Mucosa of descending colon (tissue), 3 donors: ENCODE measurements at regions not wholly inside any gene's neighbourhood (a gene's known extent, or its start where the extent isn't known, plus 50 kb on each side); places are given as distances from the start of the nearest gene placed in this dataset.
A peak's percentile ranks its signal among the peaks of the same experiment; 100 is the strongest.

Source experiments
- ATAC-seq: fragments of 200-7000 bp; cut with Tn5 transposase; one replicate; pipeline ENCODE4 v1.9.1; 2020; ENCODE audit warnings: mild to moderate bottlenecking, moderate library complexity
- DNase-seq, 3 donors: peaks; one replicate each; pipeline ENCODE4 v3.0.0-alpha.2; 2020
- H3K36me3 ChIP-seq: fragments of 200-600 bp; one replicate; pipeline ENCODE4 v1.8.0; 2021; ENCODE audit warnings: low read depth, mild to moderate bottlenecking
- H3K4me1 ChIP-seq: fragments of 200-600 bp; one replicate; pipeline ENCODE4 v1.8.0; 2021; ENCODE audit warnings: low read depth, mild to moderate bottlenecking
- H3K4me3 ChIP-seq: fragments of 200-600 bp; one replicate; pipeline ENCODE4 v1.8.0; 2021; ENCODE audit warnings: mild to moderate bottlenecking
- H3K9me3 ChIP-seq: fragments of 200-600 bp; one replicate; pipeline ENCODE4 v1.8.0; 2021; ENCODE audit warnings: mild to moderate bottlenecking
- intact Hi-C, 2 donors: fragments of 100-400 bp; cut with DNase I in 1 of 2; cut with micrococcal nuclease in 1 of 2; formaldehyde crosslinking; loops; one replicate each; pipeline versions ENCODE4 v1.11.0 to v1.11.1; 2022; cut with DNase I, micrococcal nuclease
- TF ChIP-seq, protein P1 (sequence below): fragments of 200-600 bp; IDR thresholded peaks from one replicate; pipeline ENCODE4 v1.8.0; 2022; ENCODE audit warnings: antibody characterized with exemption, mild to moderate bottlenecking
- donor health status: DM: no; HTN: no; CAD: no; lungs with moderate emphysema.
- donor health status: DM: no; HTN: no; CAD: no.
- donor health status: DM: no; HTN: yes; CAD: no.

DNA sequence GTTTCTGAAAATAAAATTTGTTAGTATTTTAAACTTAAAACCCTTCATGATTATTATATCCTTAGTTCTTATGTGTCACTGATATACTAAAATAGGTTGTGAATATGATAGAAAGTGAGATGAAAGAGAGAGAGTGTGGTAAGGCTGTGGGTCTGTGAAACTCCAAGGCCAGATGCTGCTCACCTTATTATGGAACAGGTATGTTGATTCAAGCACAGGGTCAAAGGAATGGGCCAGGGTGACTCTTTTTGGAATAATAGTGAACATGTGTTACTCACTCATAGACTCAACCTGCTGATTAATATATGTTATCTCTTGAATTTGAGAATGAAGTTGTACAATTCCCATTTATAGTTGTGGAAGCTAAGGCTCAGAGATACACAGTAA lies 70.7 kb upstream of the FN1 start:
- Histone ChIP-seq H3K9me3 (no peaks in the 10 kb centered on the region), H3K4me3 (no peak overlapping the region), H3K36me3 (no peaks in the 10 kb centered on the region), H3K4me1 (peaks cover 13% of the 10 kb centered on the region)
- TF ChIP-seq, protein P1, sequence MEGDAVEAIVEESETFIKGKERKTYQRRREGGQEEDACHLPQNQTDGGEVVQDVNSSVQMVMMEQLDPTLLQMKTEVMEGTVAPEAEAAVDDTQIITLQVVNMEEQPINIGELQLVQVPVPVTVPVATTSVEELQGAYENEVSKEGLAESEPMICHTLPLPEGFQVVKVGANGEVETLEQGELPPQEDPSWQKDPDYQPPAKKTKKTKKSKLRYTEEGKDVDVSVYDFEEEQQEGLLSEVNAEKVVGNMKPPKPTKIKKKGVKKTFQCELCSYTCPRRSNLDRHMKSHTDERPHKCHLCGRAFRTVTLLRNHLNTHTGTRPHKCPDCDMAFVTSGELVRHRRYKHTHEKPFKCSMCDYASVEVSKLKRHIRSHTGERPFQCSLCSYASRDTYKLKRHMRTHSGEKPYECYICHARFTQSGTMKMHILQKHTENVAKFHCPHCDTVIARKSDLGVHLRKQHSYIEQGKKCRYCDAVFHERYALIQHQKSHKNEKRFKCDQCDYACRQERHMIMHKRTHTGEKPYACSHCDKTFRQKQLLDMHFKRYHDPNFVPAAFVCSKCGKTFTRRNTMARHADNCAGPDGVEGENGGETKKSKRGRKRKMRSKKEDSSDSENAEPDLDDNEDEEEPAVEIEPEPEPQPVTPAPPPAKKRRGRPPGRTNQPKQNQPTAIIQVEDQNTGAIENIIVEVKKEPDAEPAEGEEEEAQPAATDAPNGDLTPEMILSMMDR: no peak
- DNase-seq: no peak
- ATAC-seq: peak; percentile 11
- intact Hi-C loops: no loop called here

DNA sequence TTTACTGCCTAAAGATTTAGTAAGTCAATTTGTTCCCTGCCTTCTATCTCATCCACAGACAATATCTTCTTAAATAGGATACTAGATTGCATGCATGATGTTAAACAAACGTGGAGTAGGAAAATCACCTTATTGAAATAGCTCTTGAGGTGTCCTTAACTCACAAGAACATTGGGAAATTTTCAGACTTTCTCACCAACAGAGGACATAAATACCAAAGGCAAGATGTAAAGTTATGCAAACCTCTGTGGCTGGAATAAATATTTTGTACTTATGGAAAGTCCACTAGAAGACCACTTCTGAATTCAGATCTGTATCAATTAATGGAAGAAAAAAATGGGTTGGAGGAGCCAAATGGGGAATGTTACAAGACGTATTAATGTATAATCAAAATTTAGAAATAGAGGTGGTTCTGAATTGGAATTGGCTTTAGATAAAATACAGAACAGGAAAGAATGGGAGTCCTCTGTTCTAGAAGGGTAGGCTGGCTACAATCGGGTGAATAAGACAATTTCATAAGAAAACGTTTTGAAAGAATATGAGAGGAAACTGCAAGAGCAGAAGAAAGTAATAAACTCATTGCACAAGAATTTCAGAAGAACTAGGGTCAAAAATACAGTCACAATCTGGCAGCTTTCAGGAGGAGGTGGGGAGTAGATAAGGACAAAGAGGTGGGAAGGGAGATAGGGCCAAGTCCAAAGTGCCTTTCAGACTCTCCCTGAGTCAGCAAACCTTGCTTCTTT lies 69.3 kb upstream of the FN1 start:
- H3K9me3 ChIP-seq: no peaks in the 10 kb centered on the region
- H3K4me1 ChIP-seq: peaks cover 13% of the 10 kb centered on the region
- no peak overlapping the region for H3K4me3 ChIP-seq
- TF ChIP-seq, protein P1: no peak
- peak; percentile 97 for ATAC-seq
- no peaks in the 10 kb centered on the region for H3K36me3 ChIP-seq
- intact Hi-C loops: no loop called here
- peak in 1 of 3 donors; percentile 44 for DNase-seq

DNA sequence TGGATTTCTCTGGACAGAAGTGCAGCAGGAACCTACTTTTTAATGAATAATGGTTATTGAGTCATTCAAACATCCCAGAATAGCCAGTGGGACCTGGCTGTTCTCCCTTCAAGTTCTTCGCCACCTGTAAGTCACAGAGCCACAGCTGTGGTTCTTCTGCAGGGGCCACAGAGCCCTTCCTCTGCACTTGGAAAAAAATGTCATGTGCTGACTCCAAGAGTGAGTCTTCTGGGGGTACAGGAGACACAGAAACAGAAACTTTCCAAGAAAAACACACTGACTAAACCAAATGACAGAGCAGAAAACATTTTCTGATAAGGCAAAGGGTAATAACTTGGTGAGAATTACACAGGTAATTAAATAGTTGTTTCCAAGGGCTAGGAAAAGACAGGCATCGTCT lies 68.7 kb upstream of the FN1 start:
- ATAC-seq (no peak), DNase-seq (no peak)
- Histone ChIP-seq H3K9me3 (no peaks in the 10 kb centered on the region), H3K36me3 (no peaks in the 10 kb centered on the region), H3K4me3 (no peak overlapping the region), H3K4me1 (peaks cover 13% of the 10 kb centered on the region)
- TF ChIP-seq, protein P1: no peak
- intact Hi-C loops: no loop called here

DNA sequence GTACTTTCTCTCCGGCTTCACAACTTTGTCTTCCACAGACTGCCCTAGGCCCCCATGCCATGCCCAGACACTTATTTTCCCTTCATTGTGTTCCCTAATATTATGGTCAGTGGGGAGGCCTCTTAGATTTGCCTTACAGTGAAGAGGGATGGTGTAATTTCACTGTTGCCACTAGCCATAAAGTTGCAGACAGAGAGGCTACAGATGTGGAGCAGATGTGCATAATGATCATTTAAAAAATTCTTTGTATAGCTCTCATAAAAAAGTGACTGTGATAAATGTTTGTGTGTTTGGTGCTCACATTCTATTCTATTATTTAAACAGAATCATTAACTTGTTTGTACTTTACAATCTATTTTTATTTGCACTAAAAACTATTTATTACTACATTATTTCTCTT lies 67.5 kb upstream of the FN1 start:
- Histone ChIP-seq H3K4me1 (peaks cover 13% of the 10 kb centered on the region), H3K4me3 (no peak overlapping the region), H3K9me3 (no peaks in the 10 kb centered on the region), H3K36me3 (no peaks in the 10 kb centered on the region)
- TF ChIP-seq, protein P1: no peak
- DNase-seq (no peak), ATAC-seq (no peak)
- intact Hi-C loops: no loop called here

DNA sequence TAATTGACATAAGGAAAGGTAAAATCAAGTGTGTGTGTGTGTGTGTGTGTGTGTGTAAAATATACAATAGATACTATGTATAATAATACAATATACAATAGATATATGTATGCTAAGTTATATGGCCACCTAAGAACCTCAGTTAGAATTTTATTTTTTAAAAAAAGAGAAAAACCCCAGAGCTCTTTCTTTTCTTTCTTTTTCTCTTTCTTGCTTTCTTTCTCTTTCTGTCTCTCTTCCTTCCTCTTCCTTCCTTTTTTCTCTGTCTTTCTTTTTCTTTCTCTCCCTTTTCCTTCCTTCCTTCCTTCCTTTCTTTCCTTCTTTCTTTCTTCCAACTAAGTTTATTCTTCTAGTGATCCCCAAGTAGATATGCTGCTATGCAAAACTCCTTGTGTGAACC lies 64.6 kb upstream of the FN1 start:
- TF ChIP-seq, protein P1: no peak
- intact Hi-C loops: no loop called here
- Histone ChIP-seq H3K9me3 (no peaks in the 10 kb centered on the region), H3K4me1 (peaks cover 6% of the 10 kb centered on the region), H3K36me3 (no peaks in the 10 kb centered on the region), H3K4me3 (no peak overlapping the region)
- ATAC-seq (no peak), DNase-seq (no peak)

DNA sequence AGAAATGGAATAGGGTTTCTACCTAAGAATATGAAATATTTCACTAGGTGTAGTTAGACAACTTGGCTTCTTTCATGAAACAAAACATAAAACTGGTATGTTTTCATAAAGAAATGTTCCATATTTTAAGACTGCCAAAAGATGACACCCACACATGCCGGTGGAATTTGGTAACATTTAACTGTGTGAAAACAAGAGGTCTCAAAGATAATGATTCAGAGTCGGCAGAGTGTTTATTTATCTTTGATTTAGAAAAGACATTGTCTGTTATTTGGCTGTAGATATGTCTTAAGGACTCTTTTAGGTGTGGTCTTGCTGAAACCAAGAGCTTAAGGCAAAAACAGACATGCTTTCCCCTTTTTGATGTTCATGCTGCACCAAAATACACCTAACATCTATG lies 63.5 kb upstream of the FN1 start:
- no peak overlapping the region for H3K4me3 ChIP-seq
- no peaks in the 10 kb centered on the region for H3K9me3 ChIP-seq
- no peaks in the 10 kb centered on the region for H3K36me3 ChIP-seq
- ATAC-seq: no peak
- intact Hi-C loops: no loop called here
- TF ChIP-seq, protein P1: no peak
- H3K4me1 ChIP-seq: no peaks in the 10 kb centered on the region
- DNase-seq: no peak
